Inferior parietal cortex (tissue), 1 donor: ENCODE measurements at regions not wholly inside any gene's neighbourhood (a gene's known extent, or its start where the extent isn't known, plus 50 kb on each side); places are given as distances from the start of the nearest gene placed in this dataset.
A peak's percentile ranks its signal among the peaks of the same experiment; 100 is the strongest.

Experiments
- DNase-seq: peaks from one replicate; pipeline ENCODE4 v3.0.0-alpha.2; 2016; ENCODE audit errors: extremely low spot score

GRCh38 chr18:24530630-24531111, 70.2 kb downstream of the HRH4 start:
- peak; percentile 50 for DNase-seq

- DNase-seq, result no peak
Measured at GRCh38 chr18:24534271-24534670, 73.8 kb downstream of the HRH4 start.

GRCh38 chr18:24534737-24535136, 74.3 kb downstream of the HRH4 start:
- no peak for DNase-seq

- no peak for DNase-seq
Measured at GRCh38 chr18:24535527-24536295, 75.3 kb downstream of the HRH4 start.

GRCh38 chr18:24536326-24536725, 75.9 kb downstream of the HRH4 start:
- DNase-seq, result peak; percentile 31

- DNase-seq, result no peak
Measured at GRCh38 chr18:24536834-24537233, 76.4 kb downstream of the HRH4 start.

- DNase-seq, result no peak
Measured at GRCh38 chr18:24538414-24539264, 78.2 kb downstream of the HRH4 start.

GRCh38 chr18:24539866-24540617, 79.6 kb downstream of the HRH4 start:
- DNase-seq, result peak; percentile 60

- no peak for DNase-seq
Measured at GRCh38 chr18:24540896-24541295, 80.5 kb downstream of the HRH4 start.

- peak; percentile 20 for DNase-seq
Measured at GRCh38 chr18:24543086-24543794, 82.8 kb downstream of the HRH4 start.

GRCh38 chr18:24543795-24544498, 83.5 kb downstream of the HRH4 start:
- peak; percentile 67 for DNase-seq

GRCh38 chr18:24544949-24545348, 84.5 kb downstream of the HRH4 start:
- DNase-seq, result no peak

- no peak for DNase-seq
Measured at GRCh38 chr18:24545651-24546050, 85.2 kb downstream of the HRH4 start.

GRCh38 chr18:24546307-24546706, 85.9 kb downstream of the HRH4 start:
- no peak for DNase-seq

- no peak for DNase-seq
Measured at GRCh38 chr18:24548583-24548982, 88.1 kb downstream of the HRH4 start.

- no peak for DNase-seq
Measured at GRCh38 chr18:24552218-24552617, 91.8 kb downstream of the HRH4 start.

- DNase-seq, result no peak
Measured at GRCh38 chr18:24553571-24554285, 93.3 kb downstream of the HRH4 start.

GRCh38 chr18:24558403-24558802, 98.0 kb downstream of the HRH4 start:
- DNase-seq, result no peak

GRCh38 chr18:24559526-24559925, 99.1 kb downstream of the HRH4 start:
- DNase-seq, result no peak

- no peak for DNase-seq
Measured at GRCh38 chr18:24560511-24560981, 100.1 kb downstream of the HRH4 start.
